GM12864 (cell line): ENCODE measurements at regions not wholly inside any gene's neighbourhood (a gene's known extent, or its start where the extent isn't known, plus 50 kb on each side); places are given as distances from the start of the nearest gene placed in this dataset.
"Not testable (repeated sequence)": the region's sequence is repeated elsewhere in the genome, so short reads cannot be mapped to it uniquely, and the experiment has no call there.

Experiments used
- DNase-seq: peaks from one replicate; pipeline ENCODE4 v3.0.0-alpha.2; 2011; ENCODE audit warnings: low read depth
- H3K4me3 ChIP-seq: 2 replicates; pipeline ENCODE4 v1.5.1; 2011; ENCODE audit warnings: mild to moderate bottlenecking, low read depth, low read length, control low read depth
- CTCF ChIP-seq: IDR thresholded peaks from 2 replicates; pipeline ENCODE4 v1.5.1; 2011; ENCODE audit warnings: low read depth, mild to moderate bottlenecking, moderate library complexity, low read length, control low read depth, inconsistent platforms; ENCODE audit errors: missing control alignments

- no peak for DNase-seq
- TF ChIP-seq CTCF = no peak
- no peak overlapping the region for H3K4me3 ChIP-seq
Measured at GRCh38 chr2:242043538-242044312, 174.2 kb downstream of the RTP5 start.

GRCh38 chr2:242044313-242044590 lies 174.7 kb downstream of the RTP5 start:
- TF ChIP-seq CTCF = no peak
- H3K4me3 ChIP-seq = no peak overlapping the region
- no peak for DNase-seq

GRCh38 chr2:242045596-242046144 lies 176.1 kb downstream of the RTP5 start:
- H3K4me3 ChIP-seq, DNase-seq: not testable (repeated sequence)

- TF ChIP-seq CTCF = no peak
- no peak for DNase-seq
- H3K4me3 ChIP-seq = no peak overlapping the region
Measured at GRCh38 chr2:242046206-242046826, 176.8 kb downstream of the RTP5 start.

- H3K4me3 ChIP-seq = no peak overlapping the region
- TF ChIP-seq CTCF = no peak
- no peak for DNase-seq
Measured at GRCh38 chr2:242047963-242048362, 178.4 kb downstream of the RTP5 start.

GRCh38 chr2:242048479-242048878 lies 178.9 kb downstream of the RTP5 start:
- H3K4me3 ChIP-seq = no peak overlapping the region
- TF ChIP-seq CTCF = no peak
- no peak for DNase-seq

GRCh38 chr2:242049492-242049891 lies 180.0 kb downstream of the RTP5 start:
- H3K4me3 ChIP-seq, DNase-seq: not testable (repeated sequence)

GRCh38 chr2:242051463-242051862 lies 181.9 kb downstream of the RTP5 start:
- TF ChIP-seq CTCF = no peak
- no peak for DNase-seq
- H3K4me3 ChIP-seq = no peak overlapping the region
